T47D (cell line): ENCODE measurements at regions not wholly inside any gene's neighbourhood (a gene's known extent, or its start where the extent isn't known, plus 50 kb on each side); places are given as distances from the start of the nearest gene placed in this dataset.

Experiments
- DNase-seq, 2 experiments: peaks; one replicate each; pipeline versions ENCODE4 v3.0.0 to v3.0.0-alpha.2; 2011 to 2012; ENCODE audit warnings: low read depth in 1 of 2, low spot score in 1 of 2
- JUND ChIP-seq: IDR thresholded peaks from 2 replicates; pipeline ENCODE4 v1.6.1; 2012; ENCODE audit warnings: low read depth
- in situ Hi-C: cut with HindIII; loops from 2 replicates; pipeline ENCODE4 v1.10.0; 2016; ENCODE audit warnings: low sequenced_read_pairs, low pct_unique_long_range_greater_than_20kb

DNA sequence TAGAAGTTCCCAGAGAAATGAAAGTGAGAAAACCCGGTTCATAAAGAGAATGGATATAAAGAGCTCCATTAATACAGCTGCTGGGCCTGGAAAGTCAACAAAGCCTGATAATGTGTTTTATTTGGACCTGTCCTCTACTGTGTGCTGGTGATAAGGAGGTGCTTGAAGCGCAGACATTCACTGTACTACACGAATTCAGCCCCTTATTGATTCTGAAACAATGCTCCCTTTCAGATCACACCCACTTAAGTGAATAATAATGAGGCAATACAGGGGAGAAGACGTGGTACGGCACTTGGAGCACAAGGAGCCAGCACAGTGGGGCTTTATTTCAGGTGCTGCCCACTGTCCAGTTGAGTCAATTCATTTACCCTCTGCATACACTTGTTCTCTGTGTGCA lies 260.8 kb downstream of the FGFR2 start:
- in situ Hi-C loops, result no loop called here
- TF ChIP-seq JUND, result no peak
- DNase-seq, result no peak

- no peak for DNase-seq
- TF ChIP-seq JUND, result no peak
- in situ Hi-C loops, result no loop called here
These were observed 259.9 kb downstream of the FGFR2 start for GRCh38 chr10:121338206-121338980.

- TF ChIP-seq JUND, result no peak
- in situ Hi-C loops, result no loop called here
- DNase-seq, result no peak
These were observed 259.1 kb downstream of the FGFR2 start for GRCh38 chr10:121339114-121339513.

DNA sequence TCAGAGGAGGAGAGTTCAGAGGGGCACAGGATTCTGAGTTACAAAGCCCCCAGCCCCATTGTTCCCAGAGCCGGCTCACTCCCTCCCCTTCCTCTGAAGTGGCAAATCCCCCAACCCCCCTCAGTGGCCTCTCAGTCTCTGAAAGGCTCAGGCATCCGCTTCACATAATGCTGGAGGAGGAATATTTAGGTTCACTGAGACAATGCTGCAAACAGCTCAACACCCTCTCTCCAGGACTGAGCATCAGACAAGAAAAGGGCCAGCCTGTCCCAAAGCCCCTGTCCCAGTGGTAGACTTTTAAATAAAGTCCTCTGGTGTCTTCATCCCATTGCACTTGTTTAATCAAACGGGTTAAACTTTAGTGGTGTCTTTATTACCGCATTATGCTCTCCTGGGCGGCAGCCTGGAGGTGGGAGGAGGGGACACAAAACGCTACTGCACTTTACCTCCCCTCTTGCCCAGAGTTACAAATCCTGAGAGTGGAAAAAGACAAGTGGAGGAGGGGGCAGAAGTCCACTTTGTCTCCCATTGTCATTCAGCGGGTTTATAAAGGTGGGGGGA lies 257.9 kb downstream of the FGFR2 start:
- in situ Hi-C loops, result no loop called here
- TF ChIP-seq JUND, result no peak
- no peak for DNase-seq

- TF ChIP-seq JUND, result no peak
- in situ Hi-C loops, result no loop called here
- DNase-seq, result no peak
These were observed 246.7 kb downstream of the FGFR2 start for GRCh38 chr10:121351540-121351939.

DNA sequence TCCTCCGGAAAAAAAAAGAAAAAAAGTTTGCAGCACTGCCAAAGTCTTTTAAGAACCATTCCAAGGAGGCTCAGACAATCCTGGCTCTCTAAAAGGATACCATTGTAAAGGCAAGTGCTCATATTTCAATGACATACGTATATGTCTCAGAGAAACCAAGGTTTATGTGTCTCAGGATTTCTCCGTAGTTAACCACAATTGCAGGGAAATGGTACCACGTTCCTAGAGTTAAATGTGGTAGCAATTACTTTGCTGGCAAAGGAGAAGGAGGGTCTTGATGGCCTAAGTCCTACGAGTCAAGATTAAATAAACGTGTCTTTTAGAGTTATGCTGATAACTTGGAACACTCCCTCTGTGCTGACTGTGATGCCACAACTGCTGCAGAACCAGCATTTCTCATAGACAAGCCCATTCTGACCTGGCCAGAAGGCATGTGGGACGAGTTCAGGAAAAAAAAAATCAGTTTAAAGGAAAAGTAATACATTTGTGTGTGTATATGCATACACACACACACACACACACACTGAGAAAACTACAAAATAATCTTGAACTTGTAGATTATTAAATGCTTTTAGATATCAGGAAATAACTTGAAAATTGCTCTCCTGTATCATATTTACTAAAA lies 245.9 kb downstream of the FGFR2 start:
- no peak for TF ChIP-seq JUND
- DNase-seq, result no peak
- in situ Hi-C loops, result no loop called here

DNA sequence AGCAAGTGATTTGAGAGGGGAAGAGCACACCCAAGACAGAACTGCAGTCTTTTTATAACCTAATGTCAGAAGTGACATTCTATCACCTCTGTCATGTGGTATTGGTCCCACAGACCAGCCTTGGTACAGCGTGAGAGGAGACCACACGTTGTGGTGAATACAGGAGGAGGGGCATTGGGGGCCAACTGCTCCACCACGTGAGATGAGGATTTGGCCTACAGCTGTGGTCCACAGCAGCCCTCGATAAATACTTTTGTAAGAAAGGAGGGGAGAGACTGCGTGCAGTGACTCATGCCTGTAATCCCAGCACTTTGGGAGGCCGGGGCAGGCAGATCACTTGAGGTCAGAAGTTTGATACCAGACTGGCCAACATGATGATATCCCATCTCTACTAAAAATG lies 243.1 kb downstream of the FGFR2 start:
- in situ Hi-C loops, result no loop called here
- DNase-seq, result no peak
- no peak for TF ChIP-seq JUND

DNA sequence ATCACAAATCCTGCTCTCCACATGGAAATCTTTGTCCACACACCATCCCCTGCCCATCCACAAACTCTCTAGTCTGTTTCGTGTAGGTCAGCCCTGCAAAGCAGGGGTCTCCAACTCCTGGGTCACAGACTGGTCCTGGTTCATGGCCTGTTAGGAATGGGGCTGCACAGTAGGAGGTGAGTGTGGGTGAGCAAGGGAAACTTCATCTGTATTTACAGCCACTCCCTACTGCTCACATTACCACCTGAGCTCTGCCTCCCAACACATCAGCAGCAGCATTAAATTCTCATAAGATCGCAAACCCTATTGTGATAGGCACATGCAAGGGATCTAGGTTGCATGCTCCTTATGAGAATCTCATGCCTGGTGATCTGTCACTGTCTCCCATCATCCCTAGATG lies 242.1 kb downstream of the FGFR2 start:
- TF ChIP-seq JUND, result no peak
- in situ Hi-C loops, result no loop called here
- DNase-seq, result no peak

- no peak for TF ChIP-seq JUND
- in situ Hi-C loops, result no loop called here
- DNase-seq, result no peak
These were observed 240.8 kb downstream of the FGFR2 start for GRCh38 chr10:121357401-121357800.

DNA sequence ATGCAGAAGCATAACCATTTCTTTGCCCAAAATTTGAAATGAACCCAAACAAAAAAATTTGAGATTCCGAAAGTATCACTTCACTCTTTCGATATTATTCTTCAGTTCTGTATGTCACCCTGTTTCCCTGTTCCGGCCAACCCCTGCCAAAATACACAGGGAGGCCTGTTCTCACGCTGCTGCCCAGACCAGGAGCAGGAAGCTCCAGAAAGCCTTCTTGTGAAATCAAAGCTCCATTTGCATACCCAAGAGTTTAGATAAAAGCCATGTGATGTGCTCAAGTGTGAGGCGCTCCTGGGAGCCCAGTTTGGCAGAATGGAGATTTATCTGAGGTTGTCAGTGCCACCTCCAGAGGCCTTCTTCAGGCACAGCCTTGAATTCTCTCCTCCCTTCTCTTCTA lies 236.2 kb downstream of the FGFR2 start:
- TF ChIP-seq JUND, result no peak
- no peak for DNase-seq
- in situ Hi-C loops, result no loop called here

DNA sequence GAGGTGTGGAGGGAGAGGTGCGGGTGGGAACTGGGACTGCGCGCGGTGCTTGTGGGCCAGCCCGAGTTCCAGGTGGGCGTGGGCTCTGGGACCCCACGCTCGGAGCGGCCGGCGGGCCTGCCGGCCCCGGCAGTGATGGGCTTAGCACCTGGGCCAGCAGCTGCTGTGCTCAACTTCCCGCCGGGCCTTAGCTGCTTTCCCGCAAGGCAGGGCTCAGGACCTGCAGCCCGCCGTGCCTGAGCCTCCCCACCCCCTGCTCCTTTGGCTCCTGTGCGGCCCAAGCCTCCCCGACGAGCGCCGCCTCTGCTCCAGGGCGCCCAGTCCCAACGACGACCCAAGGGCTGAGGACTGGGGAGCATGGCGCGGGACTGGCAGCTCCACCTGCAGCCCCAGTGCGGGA lies 232.7 kb downstream of the FGFR2 start:
- TF ChIP-seq JUND, result no peak
- DNase-seq, result no peak
- in situ Hi-C loops, result no loop called here

- in situ Hi-C loops, result no loop called here
- DNase-seq, result peak in 1 of 2 experiments; percentile 81
These were observed 229.8 kb downstream of the FGFR2 start for GRCh38 chr10:121368347-121369025.

DNA sequence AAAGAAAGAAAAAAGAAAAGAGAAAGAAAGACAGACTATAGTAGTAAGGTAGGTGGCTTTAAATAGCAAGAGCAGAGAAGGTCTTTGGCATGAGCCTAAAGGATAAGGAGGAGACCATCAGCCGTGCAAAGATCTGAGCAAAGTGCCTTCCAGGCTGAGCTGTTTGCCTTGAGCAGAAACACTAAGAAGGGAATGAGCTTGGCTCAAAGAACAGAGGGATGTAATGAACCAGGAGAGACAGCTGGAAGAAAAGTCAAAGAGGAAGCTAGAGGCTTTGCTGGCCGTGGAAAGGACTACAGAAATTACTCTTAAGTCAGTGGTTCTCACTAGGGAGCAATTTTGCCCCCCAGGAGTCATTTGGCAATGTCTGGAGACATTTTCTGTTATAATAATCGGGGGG lies 228.6 kb downstream of the FGFR2 start:
- TF ChIP-seq JUND, result no peak
- in situ Hi-C loops, result no loop called here
- no peak for DNase-seq

More at GRCh38 chr10:121368347-121369025, 229.8 kb downstream of the FGFR2 start:
- no peak for TF ChIP-seq JUND
